Midbrain (tissue), 1 donor: ENCODE measurements at regions not wholly inside any gene's neighbourhood (a gene's known extent, or its start where the extent isn't known, plus 50 kb on each side); places are given as distances from the start of the nearest gene placed in this dataset.
A peak's percentile ranks its signal among the peaks of the same experiment; 100 is the strongest.
"Not testable (repeated sequence)": the region's sequence is repeated elsewhere in the genome, so short reads cannot be mapped to it uniquely, and the experiment has no call there.

Experiments
- DNase-seq: peaks from one replicate; lab custom pipeline; 2025; lab: John Stamatoyannopoulos, UW

DNA sequence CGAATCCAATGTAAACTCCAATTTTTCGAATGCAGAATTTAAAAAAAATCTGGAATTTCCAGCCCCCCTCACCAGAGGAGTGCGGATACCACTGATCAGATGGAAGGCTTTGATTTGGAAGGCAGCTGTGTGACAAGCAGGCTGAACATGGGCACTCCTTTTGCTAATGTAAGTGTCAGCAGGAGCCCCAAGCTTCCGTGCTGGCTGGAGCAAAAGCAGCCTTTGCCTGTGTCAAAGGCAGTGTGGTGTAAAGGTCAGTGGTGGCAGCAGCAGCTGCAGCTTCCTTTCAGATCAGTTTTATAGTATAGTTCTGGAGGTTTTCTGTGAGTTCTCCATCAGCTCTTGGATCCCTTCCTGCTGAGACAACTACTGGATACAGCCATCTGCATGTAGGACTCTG lies 259.9 kb downstream of the CTH start:
- DNase-seq = no peak

- no peak for DNase-seq
Observed at GRCh38 chr1:70672442-70672888, 261.4 kb downstream of the CTH start.

- no peak for DNase-seq
Observed at GRCh38 chr1:70674941-70675685, 264.0 kb downstream of the CTH start.

- no peak for DNase-seq
Observed at GRCh38 chr1:70675737-70676156, 264.7 kb downstream of the CTH start.

- peak; percentile 14 for DNase-seq
Observed at GRCh38 chr1:70685300-70686286, 274.5 kb downstream of the CTH start.

DNA sequence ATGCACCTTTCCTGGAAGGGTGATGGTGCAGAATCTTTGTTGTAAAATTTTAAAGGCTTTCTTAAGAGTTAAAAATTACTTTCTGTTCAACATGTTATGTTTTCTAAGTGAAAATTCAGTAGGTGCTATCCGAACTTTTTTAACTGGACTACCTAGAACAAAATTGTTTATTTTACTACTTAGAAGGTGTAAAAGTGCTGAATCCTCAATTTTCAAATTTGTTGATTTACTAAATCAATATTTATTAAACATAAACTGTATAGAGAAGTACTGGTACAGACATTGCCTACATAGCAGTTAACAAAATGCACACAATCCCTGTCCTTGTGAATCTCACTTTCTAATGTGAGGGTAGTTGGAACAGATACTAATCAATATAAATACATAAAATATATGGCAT lies 277.5 kb downstream of the CTH start:
- DNase-seq = no peak

DNA sequence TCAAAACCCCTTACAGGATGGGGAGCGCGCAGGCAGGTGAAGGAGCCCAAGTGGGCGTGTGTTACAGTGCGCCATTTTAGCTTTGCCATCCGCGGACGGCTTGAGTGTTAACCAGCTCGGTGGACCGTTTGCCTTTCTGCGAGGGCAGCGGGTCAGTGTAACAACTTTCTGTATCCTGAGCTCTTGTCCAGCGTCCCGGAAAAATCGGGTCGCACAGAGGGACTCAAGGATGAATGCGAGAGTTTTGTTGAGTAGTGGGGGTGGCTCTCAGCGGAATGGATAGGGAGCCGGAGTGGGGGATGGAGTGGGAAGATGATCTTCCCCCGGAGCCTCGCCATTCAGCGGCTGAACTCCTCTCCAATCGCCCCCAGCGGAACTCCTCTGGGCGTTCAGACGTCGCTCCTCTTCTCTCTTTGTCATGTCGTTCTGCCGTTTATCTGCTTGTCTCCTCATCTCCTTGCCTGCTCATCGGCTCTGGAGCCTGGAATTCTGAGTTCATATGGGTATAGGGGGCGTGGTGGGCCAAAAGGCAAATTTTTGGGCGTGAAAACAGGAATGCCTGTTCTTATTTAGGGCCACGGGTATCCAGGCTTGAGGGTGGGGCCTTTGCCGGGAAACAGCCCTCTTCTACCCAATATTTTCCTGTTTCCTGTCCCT lies 295.4 kb downstream of the CTH start:
- DNase-seq = no peak

GRCh38 chr1:70707214-70707613 lies 296.1 kb downstream of the CTH start:
- DNase-seq = no peak

DNA sequence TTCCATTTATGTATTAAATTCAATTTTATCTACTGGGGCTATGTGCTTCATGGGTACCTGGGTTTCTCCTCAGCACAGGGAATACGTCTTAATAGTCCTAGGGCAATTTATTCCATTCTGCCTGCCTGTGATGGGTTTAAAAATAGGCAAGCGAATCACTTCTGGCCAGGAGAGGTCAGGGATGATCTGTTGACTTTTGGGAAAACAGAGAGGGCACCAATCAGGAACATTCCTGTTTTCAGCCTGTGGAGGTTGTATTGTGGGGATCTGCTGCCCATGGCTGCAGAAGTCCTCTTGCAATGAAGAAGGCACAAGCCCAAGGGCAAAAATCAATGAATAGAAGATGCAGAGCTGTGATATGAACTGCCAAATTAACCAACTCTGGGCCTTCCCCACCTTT lies 303.1 kb downstream of the CTH start:
- no peak for DNase-seq

DNA sequence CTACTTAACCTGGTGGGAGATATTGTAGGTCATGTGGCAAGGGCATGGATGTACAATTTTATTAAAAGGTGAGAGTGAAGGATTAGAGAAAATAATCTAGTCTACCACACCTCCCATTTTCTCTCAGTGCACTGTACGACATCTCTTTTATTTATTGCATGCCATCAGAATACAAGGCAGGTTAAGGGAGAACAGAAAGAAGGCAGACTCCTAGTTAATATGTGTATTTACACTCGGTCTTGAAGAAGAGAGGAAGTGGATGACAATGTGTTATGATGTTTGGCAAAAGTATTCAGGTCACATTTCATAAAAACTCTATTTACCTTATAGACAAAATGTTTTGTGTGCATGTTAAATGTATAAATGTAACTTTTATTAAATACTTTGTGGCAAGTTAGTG lies 306.1 kb downstream of the CTH start:
- DNase-seq = no peak

- DNase-seq = no peak
Observed at GRCh38 chr1:70717656-70718055, 306.6 kb downstream of the CTH start.

DNA sequence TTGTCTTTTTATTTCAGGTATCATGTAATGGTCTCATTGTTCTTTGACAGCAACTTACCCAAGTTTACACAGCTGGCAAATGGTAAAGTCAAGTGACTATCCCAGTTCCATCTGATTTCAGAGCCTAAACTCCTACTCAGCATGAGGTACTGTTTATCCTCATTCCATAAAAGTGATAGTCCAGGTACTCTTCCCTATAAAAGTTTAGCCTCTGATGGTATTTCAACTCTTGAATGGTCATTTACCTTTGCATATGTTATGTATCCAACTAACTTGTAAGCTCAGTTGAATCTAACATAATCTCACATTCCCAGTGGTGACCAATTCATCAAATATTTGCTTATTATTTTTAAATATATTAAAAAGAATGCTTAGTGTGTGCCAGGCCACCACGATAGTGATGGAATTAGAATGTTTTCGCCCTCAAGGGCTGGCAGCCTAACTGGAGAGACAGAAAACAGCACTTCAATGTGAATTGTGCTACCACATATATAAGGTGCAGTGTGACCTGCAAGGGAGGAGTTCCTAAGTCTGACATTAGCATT lies 307.1 kb downstream of the CTH start:
- no peak for DNase-seq

GRCh38 chr1:70719154-70719553 lies 308.1 kb downstream of the CTH start:
- DNase-seq = no peak

DNA sequence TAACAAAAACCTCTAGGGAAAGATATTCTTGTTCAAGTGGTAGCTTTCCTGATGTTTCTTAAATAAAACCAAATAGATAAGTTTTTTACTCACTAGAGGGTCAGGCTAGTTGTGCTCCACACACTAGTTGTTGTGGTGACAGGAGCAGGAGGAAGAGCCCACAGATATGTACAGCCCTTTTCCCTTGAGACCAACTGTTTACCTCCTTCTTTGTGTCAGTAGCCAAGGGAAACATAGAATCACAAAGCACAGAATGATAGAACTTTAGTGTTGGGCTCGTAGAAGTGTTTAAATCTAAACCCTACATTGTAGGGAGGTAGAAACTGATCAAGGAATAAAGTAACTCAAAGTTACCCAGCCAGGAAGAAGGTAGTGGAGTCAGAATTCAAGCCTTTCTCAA lies 309.0 kb downstream of the CTH start:
- no peak for DNase-seq

- no peak for DNase-seq
Observed at GRCh38 chr1:70720521-70720920, 309.5 kb downstream of the CTH start.

DNA sequence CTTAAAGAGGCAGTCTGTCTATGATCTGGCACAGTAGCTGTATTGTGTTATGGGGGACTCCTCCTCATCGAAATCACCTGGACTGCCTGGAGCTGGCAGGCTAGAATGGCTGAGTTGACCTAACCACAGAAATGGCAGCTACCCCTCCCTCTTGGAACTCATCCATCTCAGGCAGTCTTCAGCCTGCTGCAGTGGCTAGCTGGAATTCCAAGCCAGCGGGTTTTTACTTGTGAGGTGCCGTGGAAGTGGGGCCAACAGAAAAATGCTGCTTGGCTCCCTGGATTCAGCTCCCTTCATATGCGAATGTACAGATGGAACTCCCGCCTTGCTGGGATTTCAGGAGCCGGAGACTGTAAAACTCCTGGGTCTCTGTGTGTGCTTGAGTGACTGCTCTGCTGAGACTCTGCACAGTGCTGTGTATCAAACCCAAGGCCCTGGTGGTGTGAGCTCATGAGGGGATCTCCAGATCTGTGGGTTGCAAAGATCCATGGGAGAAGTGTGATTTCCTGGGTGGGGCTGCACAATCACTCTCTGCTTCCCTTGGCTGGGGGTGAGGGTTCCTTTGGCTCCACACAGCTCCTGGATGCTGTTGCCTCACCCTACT lies 316.9 kb downstream of the CTH start:
- DNase-seq = no peak

DNA sequence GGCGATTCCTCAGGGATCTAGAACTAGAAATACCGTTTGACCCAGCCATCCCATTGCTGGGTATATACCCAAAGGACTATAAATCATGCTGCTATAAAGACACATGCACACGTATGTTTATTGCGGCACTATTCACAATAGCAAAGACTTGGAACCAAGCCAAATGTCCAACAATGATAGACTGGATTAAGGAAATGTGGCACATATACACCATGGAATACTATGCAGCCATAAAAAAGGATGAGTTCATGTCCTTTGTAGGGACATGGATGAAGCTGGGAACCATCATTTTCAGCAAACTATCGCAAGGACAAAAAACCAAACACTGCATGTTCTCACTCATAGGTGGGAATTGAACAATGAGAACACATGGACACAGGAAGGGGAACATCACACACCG lies 311.1 kb downstream of the PTGER3 start:
- not testable (repeated sequence) for DNase-seq

GRCh38 chr1:70737125-70737524 lies 310.5 kb downstream of the PTGER3 start:
- DNase-seq = no peak

DNA sequence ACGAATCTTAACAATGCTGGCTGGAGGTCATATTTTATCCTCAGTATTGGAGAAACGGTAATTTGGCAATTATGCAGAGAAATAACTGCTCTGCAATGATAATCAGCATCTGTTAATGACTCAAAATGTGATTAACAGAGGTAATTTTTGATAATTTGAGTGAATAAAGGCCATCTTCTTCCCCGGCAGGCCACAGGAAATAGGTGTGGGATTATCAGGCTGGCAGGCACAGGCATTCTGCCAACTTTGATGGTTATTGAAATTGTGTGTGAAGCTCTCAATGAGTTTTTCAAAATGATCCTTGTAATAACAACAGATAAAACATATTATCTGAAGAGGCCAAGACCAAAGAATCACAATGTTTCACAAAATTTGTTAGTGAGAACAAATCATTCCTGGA lies 309.0 kb downstream of the PTGER3 start:
- no peak for DNase-seq

- no peak for DNase-seq
Observed at GRCh38 chr1:70745199-70745598, 302.4 kb downstream of the PTGER3 start.

DNA sequence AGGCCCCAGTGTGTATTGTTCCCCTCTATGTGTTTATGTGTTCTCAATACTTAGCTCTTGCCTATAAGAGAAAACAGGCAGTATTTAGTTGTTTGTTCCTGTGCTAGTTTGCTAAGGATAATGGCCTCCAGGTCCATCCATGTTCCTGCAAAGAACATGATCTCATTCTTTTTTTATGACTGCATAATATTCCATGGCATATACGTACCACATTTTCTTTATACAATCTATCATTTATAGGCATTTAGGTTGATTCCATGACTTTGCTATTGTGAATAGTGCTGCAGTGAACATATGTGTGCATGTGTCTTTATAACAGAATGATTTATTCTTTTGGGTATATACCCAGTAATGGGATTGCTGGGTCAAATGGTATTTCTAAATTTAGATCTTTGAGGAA lies 301.6 kb downstream of the PTGER3 start:
- not testable (repeated sequence) for DNase-seq

DNA sequence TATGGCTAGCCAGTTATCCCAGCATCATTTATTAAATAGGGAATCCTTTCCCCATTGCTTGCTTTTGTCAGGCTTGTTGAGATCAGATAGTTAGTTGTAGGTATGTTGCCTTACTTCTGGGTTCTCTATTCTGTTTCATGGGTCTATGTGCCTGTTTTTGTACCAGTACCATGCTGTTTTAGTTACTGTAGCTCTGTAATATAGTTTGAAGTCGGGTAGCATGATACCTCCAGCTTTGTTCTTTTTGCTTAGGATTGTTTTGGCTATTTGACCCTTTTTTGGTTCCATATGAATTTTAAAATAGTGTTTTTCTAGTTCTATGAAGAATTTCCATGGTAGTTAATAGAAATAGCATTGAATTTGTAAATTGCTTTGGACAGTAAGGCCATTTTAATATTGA lies 300.5 kb downstream of the PTGER3 start:
- not testable (repeated sequence) for DNase-seq
